Sigmoid colon (tissue), 3 donors: ENCODE measurements at regions not wholly inside any gene's neighbourhood (a gene's known extent, or its start where the extent isn't known, plus 50 kb on each side); places are given as distances from the start of the nearest gene placed in this dataset.

Experiments used
- POLR2A ChIP-seq, 2 donors: fragments of 450-650 bp; IDR thresholded peaks; one replicate each; pipeline ENCODE4 v1.6.1; 2016; ENCODE audit warnings: antibody characterized with exemption in 2 of 2, mild to moderate bottlenecking in 2 of 2, moderate library complexity in 2 of 2
- TF ChIP-seq, protein P1 (sequence below), 4 experiments: fragments of 450-650 bp in 3 of 4; fragments of 200-600 bp in 1 of 4; IDR thresholded peaks; one replicate each; pipeline ENCODE4 v1.5.1; 2016 to 2019; ENCODE audit warnings: antibody characterized with exemption in 4 of 4, mild to moderate bottlenecking in 3 of 4, moderate library complexity in 2 of 4

DNA sequence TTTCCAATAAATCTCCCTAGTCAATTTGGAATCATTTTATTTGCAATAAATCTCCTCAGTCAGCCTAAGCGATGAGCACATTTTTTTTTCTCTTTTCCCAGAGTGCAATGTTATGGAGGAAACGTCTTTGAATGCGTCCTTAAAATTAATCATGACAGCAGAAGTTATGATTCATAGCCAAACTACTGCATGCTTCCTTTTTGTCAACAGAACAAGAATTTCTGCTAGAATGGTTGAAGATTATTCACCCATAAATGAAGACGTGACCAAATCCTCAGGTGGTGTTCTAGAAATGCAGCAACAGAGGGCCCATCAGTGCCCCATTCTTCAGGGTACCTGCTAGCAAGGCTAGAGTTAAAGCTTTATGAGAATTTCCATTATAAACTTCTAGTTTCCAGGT is 407.9 kb upstream of the PKN2 start:
- TF ChIP-seq POLR2A (IDR thresholded peaks at IDR 0.05), result no peak
- TF ChIP-seq, protein P1, sequence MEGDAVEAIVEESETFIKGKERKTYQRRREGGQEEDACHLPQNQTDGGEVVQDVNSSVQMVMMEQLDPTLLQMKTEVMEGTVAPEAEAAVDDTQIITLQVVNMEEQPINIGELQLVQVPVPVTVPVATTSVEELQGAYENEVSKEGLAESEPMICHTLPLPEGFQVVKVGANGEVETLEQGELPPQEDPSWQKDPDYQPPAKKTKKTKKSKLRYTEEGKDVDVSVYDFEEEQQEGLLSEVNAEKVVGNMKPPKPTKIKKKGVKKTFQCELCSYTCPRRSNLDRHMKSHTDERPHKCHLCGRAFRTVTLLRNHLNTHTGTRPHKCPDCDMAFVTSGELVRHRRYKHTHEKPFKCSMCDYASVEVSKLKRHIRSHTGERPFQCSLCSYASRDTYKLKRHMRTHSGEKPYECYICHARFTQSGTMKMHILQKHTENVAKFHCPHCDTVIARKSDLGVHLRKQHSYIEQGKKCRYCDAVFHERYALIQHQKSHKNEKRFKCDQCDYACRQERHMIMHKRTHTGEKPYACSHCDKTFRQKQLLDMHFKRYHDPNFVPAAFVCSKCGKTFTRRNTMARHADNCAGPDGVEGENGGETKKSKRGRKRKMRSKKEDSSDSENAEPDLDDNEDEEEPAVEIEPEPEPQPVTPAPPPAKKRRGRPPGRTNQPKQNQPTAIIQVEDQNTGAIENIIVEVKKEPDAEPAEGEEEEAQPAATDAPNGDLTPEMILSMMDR (IDR thresholded peaks at IDR 0.05), result no peak
